Transverse colon (tissue), 4 donors: ENCODE measurements at regions not wholly inside any gene's neighbourhood (a gene's known extent, or its start where the extent isn't known, plus 50 kb on each side); places are given as distances from the start of the nearest gene placed in this dataset.

Experiments
- DNase-seq: peaks from one replicate; pipeline ENCODE4 v3.0.0-alpha.2; 2019
- H3K27ac ChIP-seq, 4 donors: fragments of 200-600 bp; sonication (generic); 2 replicates each; pipeline ENCODE4 v1.5.1; 2016 to 2018; ENCODE audit warnings: inconsistent platforms in 4 of 4
- H3K27me3 ChIP-seq: fragments of 200-600 bp; sonication (generic); 2 replicates; pipeline ENCODE4 v1.5.1; 2017; ENCODE audit warnings: inconsistent platforms
- H3K36me3 ChIP-seq, 4 donors: fragments of 200-600 bp; sonication (generic); 2 replicates each; pipeline ENCODE4 v1.5.1; 2017 to 2019; ENCODE audit warnings: inconsistent platforms in 4 of 4
- H3K4me1 ChIP-seq, 4 donors: fragments of 200-600 bp; sonication (generic); 2 replicates each; pipeline ENCODE4 v1.5.1; 2017 to 2020; ENCODE audit warnings: inconsistent platforms in 4 of 4
- H3K4me3 ChIP-seq, 4 donors: fragments of 200-600 bp; sonication (generic); 1 replicate in 1 of 4; 2 replicates in 3 of 4; pipeline versions ENCODE4 v1.5.1 to v1.6.1; 2017 to 2019; ENCODE audit warnings: inconsistent platforms in 4 of 4
- H3K9me3 ChIP-seq, 2 donors: fragments of 200-600 bp; sonication (generic); 2 replicates each; pipeline ENCODE4 v1.5.1; 2017 to 2019; ENCODE audit warnings: inconsistent platforms in 2 of 2
- CTCF ChIP-seq, 5 experiments: fragments of 200-600 bp in 3 of 5; fragments of 450-650 bp in 2 of 5; sonication (generic) in 3 of 5; IDR thresholded peaks; 1 replicate in 2 of 5; 2 replicates in 3 of 5; pipeline ENCODE4 v1.5.1; 2016 to 2017; ENCODE audit warnings: antibody characterized with exemption in 5 of 5, inconsistent platforms in 3 of 5, mild to moderate bottlenecking in 2 of 5, moderate library complexity in 1 of 5
- EP300 ChIP-seq: sonication (generic); formaldehyde crosslinking; IDR thresholded peaks from one replicate; pipeline ENCODE4 v1.6.1; 2017; ENCODE audit warnings: antibody characterized with exemption, low read depth
- POLR2A ChIP-seq: fragments of 450-650 bp; IDR thresholded peaks from one replicate; pipeline ENCODE4 v1.6.1; 2016; ENCODE audit warnings: antibody characterized with exemption, mild to moderate bottlenecking, moderate library complexity
- POLR2AphosphoS5 ChIP-seq, 3 donors: sonication (generic); formaldehyde crosslinking; IDR thresholded peaks; one replicate each; pipeline ENCODE4 v1.6.1; 2016; ENCODE audit warnings: antibody characterized with exemption in 3 of 3
- WGBS, 2 donors: methylation state at CpG; one replicate each; pipeline ENCODE4 v1.1.5; 2018; ENCODE audit warnings: low coverage in 1 of 2; 5-methylcytosine and 5-hydroxymethylcytosine counted together
- in situ Hi-C, 4 donors: fragments of 200-750 bp; cut with MboI; loops; one replicate each; pipeline versions ENCODE4 v1.15.0 to v1.15.1; 2017; ENCODE audit warnings: low sequenced_read_pairs in 3 of 4, low pct_ligation_motif_present in 1 of 4, low pct_unique_long_range_greater_than_20kb in 1 of 4
- intact Hi-C: fragments of 100-400 bp; cut with DNase I; formaldehyde crosslinking; loops from one replicate; pipeline ENCODE4 v1.15.1; 2023; ENCODE audit warnings: low total_unique reads

GRCh38 chrX:121886557-121886956 is 839.1 kb downstream of the GLUD2 start:
- WGBS, 2 donors = 90% methylated on average over 2 of the region's 2 CpGs; no CpG with 5 or more reads in 1 of the 2 donors
- Histone ChIP-seq H3K27me3 (no peaks in the 10 kb centered on the region), H3K9me3 (no peaks in the 10 kb centered on the region), H3K4me1 (no peaks in the 10 kb centered on the region), H3K4me3 (no peak overlapping the region), H3K27ac (no peak overlapping the region), H3K36me3 (no peaks in the 10 kb centered on the region)
- intact Hi-C loops (no loop called here), in situ Hi-C loops (no loop called here)
- DNase-seq = no peak
- no peak for TF ChIP-seq POLR2A
- no peak for TF ChIP-seq POLR2AphosphoS5 (IDR thresholded peaks at IDR 0.05)
- TF ChIP-seq EP300 = no peak
- no peak for TF ChIP-seq CTCF (IDR thresholded peaks at IDR 0.05)

GRCh38 chrX:121894756-121895155 is 847.3 kb downstream of the GLUD2 start:
- intact Hi-C loops (no loop called here), in situ Hi-C loops (no loop called here)
- Histone ChIP-seq H3K27me3 (no peaks in the 10 kb centered on the region), H3K27ac (no peak overlapping the region), H3K36me3 (no peaks in the 10 kb centered on the region), H3K4me3 (no peak overlapping the region), H3K4me1 (no peaks in the 10 kb centered on the region), H3K9me3 (no peaks in the 10 kb centered on the region)
- WGBS, 2 donors = 48 to 68% methylated on average over 2 to 3 of the region's 3 CpGs
- TF ChIP-seq EP300 (no peak), POLR2A (no peak), CTCF (IDR thresholded peaks at IDR 0.05) (no peak), POLR2AphosphoS5 (IDR thresholded peaks at IDR 0.05) (no peak)
- DNase-seq = no peak

GRCh38 chrX:121902463-121902862 is 855.1 kb downstream of the GLUD2 start:
- no peaks in the 10 kb centered on the region for H3K36me3 ChIP-seq
- in situ Hi-C loops (no loop called here), intact Hi-C loops (no loop called here)

GRCh38 chrX:121903961-121904360 is 856.6 kb downstream of the GLUD2 start:
- no peak for DNase-seq
- in situ Hi-C loops = no loop called here

More at GRCh38 chrX:121902463-121902862, 855.1 kb downstream of the GLUD2 start:
- Histone ChIP-seq H3K4me1 (no peaks in the 10 kb centered on the region), H3K27me3 (no peaks in the 10 kb centered on the region), H3K4me3 (no peak overlapping the region), H3K27ac (no peak overlapping the region), H3K9me3 (no peaks in the 10 kb centered on the region)
- WGBS, 2 donors = 74 to 100% methylated on average over 1 to 2 of the region's 2 CpGs
- DNase-seq = no peak
- TF ChIP-seq EP300 = no peak

More at GRCh38 chrX:121903961-121904360, 856.6 kb downstream of the GLUD2 start:
- H3K9me3 ChIP-seq = no peaks in the 10 kb centered on the region
- H3K27ac ChIP-seq = no peak overlapping the region
- no peaks in the 10 kb centered on the region for H3K4me1 ChIP-seq
- intact Hi-C loops = no loop called here
- H3K27me3 ChIP-seq = no peaks in the 10 kb centered on the region
- TF ChIP-seq POLR2A (no peak), EP300 (no peak), POLR2AphosphoS5 (IDR thresholded peaks at IDR 0.05) (no peak), CTCF (IDR thresholded peaks at IDR 0.05) (no peak)
- no peak overlapping the region for H3K4me3 ChIP-seq
- H3K36me3 ChIP-seq = no peaks in the 10 kb centered on the region
- WGBS, 2 donors = 79% methylated on average over 7 of the region's 7 CpGs; no CpG with 5 or more reads in 1 of the 2 donors
